ENCODE measurements at regions not wholly inside any gene's neighbourhood (a gene's known extent, or its start where the extent isn't known, plus 50 kb on each side); places are given as distances from the start of the nearest gene placed in this dataset.
A peak's percentile ranks its signal among the peaks of the same experiment; 100 is the strongest.

DNA sequence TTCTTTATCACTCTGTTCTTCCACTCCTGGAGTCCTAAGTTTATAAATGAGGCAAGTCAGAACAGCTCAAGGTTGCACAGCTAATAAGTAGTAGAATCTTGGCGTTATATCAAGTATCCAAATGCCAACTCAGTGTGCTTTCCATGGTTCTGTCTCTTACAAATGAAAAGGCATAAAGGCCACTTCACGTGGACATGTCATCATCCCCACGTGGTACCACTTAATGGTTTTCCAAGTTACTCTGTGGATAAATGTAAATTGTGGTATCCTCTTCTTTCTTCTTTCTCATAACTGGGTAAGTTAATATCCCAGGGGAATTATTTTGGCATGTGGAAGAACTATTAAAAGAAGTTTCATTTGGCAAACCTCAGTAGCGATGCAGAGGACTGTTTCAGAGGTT, 131.5 kb upstream of the L3MBTL4 start:
- no peak overlapping the region for H3K4me3 ChIP-seq (ENCODE audit: low read length)
- Mint-ChIP-seq H3K36me3 (ENCODE audit: low read depth) (peaks cover 20% of the 10 kb centered on the region), H3K4me3 (no peak overlapping the region), H3K27ac (no peak overlapping the region), H3K9me3 (peaks cover 37% of the 10 kb centered on the region), H3K27me3 (ENCODE audit: insufficient read depth) (no peaks in the 10 kb centered on the region), H3K4me1 (peaks cover 15% of the 10 kb centered on the region)
- 92 to 100% methylated on average over 2 to 4 of the region's 4 CpGs for WGBS, 2 experiments (ENCODE audit: insufficient coverage in 1 of 2, insufficient read length in 1 of 2)
- H3K27ac ChIP-seq (ENCODE audit: low read depth, low read length) = no peak overlapping the region
- H3K9ac ChIP-seq (ENCODE audit: extremely low read depth, low read length, poor library complexity, severe bottlenecking) = no peak overlapping the region
- no peak for DNase-seq
- TF ChIP-seq, protein P1, sequence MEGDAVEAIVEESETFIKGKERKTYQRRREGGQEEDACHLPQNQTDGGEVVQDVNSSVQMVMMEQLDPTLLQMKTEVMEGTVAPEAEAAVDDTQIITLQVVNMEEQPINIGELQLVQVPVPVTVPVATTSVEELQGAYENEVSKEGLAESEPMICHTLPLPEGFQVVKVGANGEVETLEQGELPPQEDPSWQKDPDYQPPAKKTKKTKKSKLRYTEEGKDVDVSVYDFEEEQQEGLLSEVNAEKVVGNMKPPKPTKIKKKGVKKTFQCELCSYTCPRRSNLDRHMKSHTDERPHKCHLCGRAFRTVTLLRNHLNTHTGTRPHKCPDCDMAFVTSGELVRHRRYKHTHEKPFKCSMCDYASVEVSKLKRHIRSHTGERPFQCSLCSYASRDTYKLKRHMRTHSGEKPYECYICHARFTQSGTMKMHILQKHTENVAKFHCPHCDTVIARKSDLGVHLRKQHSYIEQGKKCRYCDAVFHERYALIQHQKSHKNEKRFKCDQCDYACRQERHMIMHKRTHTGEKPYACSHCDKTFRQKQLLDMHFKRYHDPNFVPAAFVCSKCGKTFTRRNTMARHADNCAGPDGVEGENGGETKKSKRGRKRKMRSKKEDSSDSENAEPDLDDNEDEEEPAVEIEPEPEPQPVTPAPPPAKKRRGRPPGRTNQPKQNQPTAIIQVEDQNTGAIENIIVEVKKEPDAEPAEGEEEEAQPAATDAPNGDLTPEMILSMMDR (conservative IDR thresholded peaks at IDR 0.05) = no peak
- peaks cover 3% of the 10 kb centered on the region for H3K4me1 ChIP-seq (ENCODE audit: control insufficient read depth, insufficient read depth, low read length)
- H3K36me3 ChIP-seq (ENCODE audit: control insufficient read depth, insufficient read depth, low read length) = no peaks in the 10 kb centered on the region
- peaks cover 47% of the 10 kb centered on the region for H3K9me3 ChIP-seq (ENCODE audit: control insufficient read depth, low read length)
- H3K27me3 ChIP-seq (ENCODE audit: control insufficient read depth, insufficient read depth, low read length, poor library complexity, severe bottlenecking) = no peaks in the 10 kb centered on the region

DNA sequence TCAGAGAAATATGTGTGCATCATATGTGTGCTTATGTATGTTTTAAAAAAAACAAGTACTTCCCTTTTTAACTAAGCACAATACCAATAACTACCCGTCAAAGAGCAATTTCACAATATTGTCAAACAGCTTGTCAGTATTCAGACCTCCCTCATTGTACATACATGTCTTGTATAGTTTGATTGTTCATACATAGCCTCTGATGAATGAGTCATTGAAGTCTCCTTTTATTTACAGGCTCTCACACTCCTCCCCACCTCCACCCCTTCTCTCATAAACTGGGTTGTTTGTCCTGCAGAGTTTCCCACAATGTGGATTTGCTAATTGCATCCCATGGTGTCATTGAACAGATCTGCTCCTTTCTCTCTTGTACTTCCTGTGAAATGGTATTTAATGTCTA, 132.8 kb upstream of the L3MBTL4 start:
- TF ChIP-seq, protein P1 (conservative IDR thresholded peaks at IDR 0.05) = no peak
- no peaks in the 10 kb centered on the region for H3K27me3 Mint-ChIP-seq (ENCODE audit: insufficient read depth)
- Histone ChIP-seq H3K9me3 (ENCODE audit: control insufficient read depth, low read length) (peaks cover 56% of the 10 kb centered on the region), H3K9ac (ENCODE audit: extremely low read depth, low read length, poor library complexity, severe bottlenecking) (no peak overlapping the region), H3K27ac (ENCODE audit: low read depth, low read length) (no peak overlapping the region), H3K27me3 (ENCODE audit: control insufficient read depth, insufficient read depth, low read length, poor library complexity, severe bottlenecking) (no peaks in the 10 kb centered on the region), H3K4me1 (ENCODE audit: control insufficient read depth, insufficient read depth, low read length) (peaks cover 3% of the 10 kb centered on the region), H3K36me3 (ENCODE audit: control insufficient read depth, insufficient read depth, low read length) (no peaks in the 10 kb centered on the region), H3K4me3 (ENCODE audit: low read length) (no peak overlapping the region)
- H3K4me1 Mint-ChIP-seq = peaks cover 14% of the 10 kb centered on the region
- peaks cover 22% of the 10 kb centered on the region for H3K36me3 Mint-ChIP-seq (ENCODE audit: low read depth)
- whole genome bisulfite sequencing, 2 experiments (ENCODE audit: insufficient coverage in 1 of 2, insufficient read length in 1 of 2) = 100% methylated on average over 1 of the region's 1 CpG; no CpG with 5 or more reads in 1 of the 2 experiments
- no peak overlapping the region for H3K4me3 Mint-ChIP-seq
- H3K27ac Mint-ChIP-seq = no peak overlapping the region
- DNase-seq = no peak
- H3K9me3 Mint-ChIP-seq = peaks cover 43% of the 10 kb centered on the region

DNA sequence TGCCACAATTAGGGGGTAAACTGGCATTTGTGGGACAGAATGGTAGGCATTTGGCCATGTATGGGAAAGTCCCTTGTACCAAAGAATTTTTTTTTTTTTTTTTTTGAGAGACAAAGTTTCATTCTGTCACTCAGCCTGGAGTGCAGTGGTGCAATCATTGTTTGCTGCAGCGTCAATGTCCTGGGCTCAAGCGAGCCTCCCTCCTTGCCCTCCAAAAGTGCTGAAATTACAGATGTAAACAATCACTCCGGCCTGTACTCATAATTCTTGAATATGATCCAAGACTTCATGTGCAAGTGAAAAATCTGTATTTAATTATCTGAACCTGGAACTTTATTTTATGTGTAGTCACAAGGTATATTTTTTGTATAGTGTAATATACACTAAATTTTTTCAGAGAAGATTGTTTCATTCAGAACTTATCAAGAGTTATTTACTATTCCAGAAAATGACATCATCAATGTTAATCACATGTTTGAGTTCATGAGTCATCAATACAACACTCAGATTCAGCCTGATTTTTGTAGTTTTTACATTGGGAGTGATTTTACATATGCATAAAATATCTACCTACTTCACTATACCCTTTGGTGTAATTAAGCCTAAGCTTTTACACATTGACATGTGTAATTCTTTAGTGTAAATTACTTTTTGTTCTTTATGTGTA, 138.7 kb upstream of the L3MBTL4 start:
- H3K27me3 ChIP-seq (ENCODE audit: control insufficient read depth, insufficient read depth, low read length, poor library complexity, severe bottlenecking) = no peaks in the 10 kb centered on the region
- Mint-ChIP-seq H3K4me1 (peaks cover 22% of the 10 kb centered on the region), H3K27ac (peak overlapping the region; percentile 45), H3K36me3 (ENCODE audit: low read depth) (peaks cover 16% of the 10 kb centered on the region), H3K27me3 (ENCODE audit: insufficient read depth) (no peaks in the 10 kb centered on the region), H3K9me3 (peaks cover 31% of the 10 kb centered on the region), H3K4me3 (no peak overlapping the region)
- no peaks in the 10 kb centered on the region for H3K36me3 ChIP-seq (ENCODE audit: control insufficient read depth, insufficient read depth, low read length)
- H3K4me1 ChIP-seq (ENCODE audit: control insufficient read depth, insufficient read depth, low read length) = peaks cover 3% of the 10 kb centered on the region
- no peak overlapping the region for H3K9ac ChIP-seq (ENCODE audit: extremely low read depth, low read length, poor library complexity, severe bottlenecking)
- 92 to 93% methylated on average over 2 to 3 of the region's 3 CpGs for WGBS, 2 experiments (ENCODE audit: insufficient coverage in 1 of 2, insufficient read length in 1 of 2)
- no peak for DNase-seq
- no peak overlapping the region for H3K4me3 ChIP-seq (ENCODE audit: low read length)
- H3K27ac ChIP-seq (ENCODE audit: low read depth, low read length) = no peak overlapping the region
- TF ChIP-seq, protein P1 (conservative IDR thresholded peaks at IDR 0.05) = no peak
- peaks cover 36% of the 10 kb centered on the region for H3K9me3 ChIP-seq (ENCODE audit: control insufficient read depth, low read length)
